AG10803 (cell line): ENCODE measurements at regions not wholly inside any gene's neighbourhood (a gene's known extent, or its start where the extent isn't known, plus 50 kb on each side); places are given as distances from the start of the nearest gene placed in this dataset.

ENCODE experiments used
- DNase-seq: peaks from one replicate; pipeline ENCODE4 v3.0.0; 2010; ENCODE audit warnings: low read depth
- H3K4me3 ChIP-seq: 2 replicates; pipeline ENCODE4 v1.5.1; 2011; ENCODE audit warnings: mild to moderate bottlenecking, low read length, control low read depth
- TF ChIP-seq, protein P1 (sequence below): conservative IDR thresholded peaks from 2 replicates; pipeline ENCODE4 v1.5.1; 2011; ENCODE audit warnings: mild to moderate bottlenecking, low read length, control low read depth, inconsistent platforms

DNA sequence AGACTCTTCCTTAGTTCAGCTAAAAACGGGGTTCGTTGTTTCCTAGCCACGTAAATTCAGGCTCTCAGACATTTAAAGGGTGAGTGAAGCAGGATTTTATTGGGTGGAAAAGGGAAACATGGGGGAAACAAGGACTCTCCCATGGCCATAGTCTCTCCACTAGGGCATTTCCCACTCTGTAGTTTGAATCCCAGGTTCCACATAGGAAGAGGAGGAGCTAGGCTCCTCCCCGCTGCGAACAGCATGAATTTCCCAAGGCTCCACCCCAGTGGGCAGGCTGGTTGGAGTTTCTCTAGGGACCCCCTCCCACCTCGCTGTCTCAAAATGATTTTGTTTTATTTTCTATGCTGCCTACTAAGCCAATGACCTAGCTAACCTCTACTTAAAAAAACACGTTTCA, 2170.8 kb upstream of the PCDH20 start:
- DNase-seq, result no peak
- TF ChIP-seq, protein P1, sequence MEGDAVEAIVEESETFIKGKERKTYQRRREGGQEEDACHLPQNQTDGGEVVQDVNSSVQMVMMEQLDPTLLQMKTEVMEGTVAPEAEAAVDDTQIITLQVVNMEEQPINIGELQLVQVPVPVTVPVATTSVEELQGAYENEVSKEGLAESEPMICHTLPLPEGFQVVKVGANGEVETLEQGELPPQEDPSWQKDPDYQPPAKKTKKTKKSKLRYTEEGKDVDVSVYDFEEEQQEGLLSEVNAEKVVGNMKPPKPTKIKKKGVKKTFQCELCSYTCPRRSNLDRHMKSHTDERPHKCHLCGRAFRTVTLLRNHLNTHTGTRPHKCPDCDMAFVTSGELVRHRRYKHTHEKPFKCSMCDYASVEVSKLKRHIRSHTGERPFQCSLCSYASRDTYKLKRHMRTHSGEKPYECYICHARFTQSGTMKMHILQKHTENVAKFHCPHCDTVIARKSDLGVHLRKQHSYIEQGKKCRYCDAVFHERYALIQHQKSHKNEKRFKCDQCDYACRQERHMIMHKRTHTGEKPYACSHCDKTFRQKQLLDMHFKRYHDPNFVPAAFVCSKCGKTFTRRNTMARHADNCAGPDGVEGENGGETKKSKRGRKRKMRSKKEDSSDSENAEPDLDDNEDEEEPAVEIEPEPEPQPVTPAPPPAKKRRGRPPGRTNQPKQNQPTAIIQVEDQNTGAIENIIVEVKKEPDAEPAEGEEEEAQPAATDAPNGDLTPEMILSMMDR, result no peak
- no peak overlapping the region for H3K4me3 ChIP-seq

DNA sequence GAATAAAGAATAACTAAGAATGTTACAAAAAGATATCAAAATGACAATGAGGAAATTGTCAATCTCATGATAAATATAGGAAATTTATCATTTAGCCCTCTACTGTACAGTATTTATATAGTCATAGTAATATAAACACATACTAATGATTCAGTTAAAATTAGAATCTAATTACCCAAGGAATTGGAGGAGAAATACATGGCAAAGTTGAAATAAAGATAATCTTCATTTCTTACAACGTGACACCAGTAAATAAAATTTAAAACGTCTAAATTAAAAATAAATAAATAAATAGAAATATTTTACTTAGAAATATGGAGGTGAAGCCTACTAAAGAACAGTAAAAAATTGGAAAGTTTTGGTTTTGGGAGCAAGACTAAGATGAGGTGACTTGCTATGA, 2163.1 kb upstream of the PCDH20 start:
- no peak for DNase-seq
- TF ChIP-seq, protein P1, result no peak
- H3K4me3 ChIP-seq, result no peak overlapping the region

DNA sequence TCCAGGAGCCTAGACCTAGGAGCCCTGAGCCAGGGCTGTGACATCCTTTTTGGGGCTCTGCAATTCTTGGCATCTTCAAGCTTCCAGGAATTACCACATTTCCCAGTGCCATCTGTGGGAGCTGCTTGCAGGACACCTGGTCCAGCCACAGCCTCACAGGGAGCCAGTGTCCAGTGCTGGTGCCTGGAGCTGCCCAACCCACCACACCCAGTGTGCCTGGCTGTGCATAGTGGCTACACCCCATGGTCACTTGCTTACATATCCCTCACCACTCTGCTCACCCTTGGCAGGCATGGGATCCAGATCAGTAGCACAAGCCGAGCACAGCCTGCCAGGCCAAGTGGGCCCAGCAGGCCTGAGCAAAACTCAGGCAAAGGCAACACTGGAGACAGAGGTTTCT, 2151.4 kb upstream of the PCDH20 start:
- TF ChIP-seq, protein P1, result no peak
- DNase-seq, result no peak
- no peak overlapping the region for H3K4me3 ChIP-seq

DNA sequence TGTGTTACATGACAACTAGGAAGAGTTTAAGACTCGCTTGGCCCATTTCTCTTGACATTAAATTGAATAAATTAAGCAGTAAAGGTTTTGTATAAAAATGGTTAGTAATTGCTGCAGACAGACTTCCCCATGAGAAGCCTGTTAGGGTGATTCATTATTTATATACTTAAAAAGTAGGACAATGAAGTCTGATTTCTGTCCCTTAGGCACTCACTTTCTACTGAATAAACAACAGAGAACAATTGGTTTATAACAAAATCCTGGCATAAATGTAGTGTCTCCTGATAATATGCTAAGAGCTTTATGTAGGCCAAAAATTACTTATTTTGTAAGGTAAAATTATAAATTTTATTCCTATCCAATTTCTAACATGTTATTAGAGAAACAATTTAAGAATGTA, 2138.5 kb upstream of the PCDH20 start:
- TF ChIP-seq, protein P1, result no peak
- no peak overlapping the region for H3K4me3 ChIP-seq

DNA sequence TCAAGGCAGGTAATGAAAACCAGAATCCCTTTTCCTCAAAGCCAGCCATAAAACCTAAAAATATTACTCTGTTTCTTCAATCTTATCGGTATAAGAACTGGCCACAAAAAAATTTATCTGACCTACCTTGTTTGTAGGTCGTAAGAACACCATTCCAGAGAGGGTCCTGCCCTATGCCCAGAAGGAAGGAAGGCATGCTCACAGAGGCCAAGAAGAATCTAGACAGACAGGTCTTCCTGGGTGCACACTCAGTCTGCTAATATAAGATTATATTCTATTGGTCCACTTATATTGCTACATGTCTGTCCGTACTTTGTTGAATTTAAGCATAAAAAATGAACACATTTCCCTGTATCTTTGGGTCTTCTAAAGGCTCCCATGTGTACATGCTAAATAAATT, 2136.1 kb upstream of the PCDH20 start:
- TF ChIP-seq, protein P1, result no peak
- no peak for DNase-seq
- H3K4me3 ChIP-seq, result no peak overlapping the region

More for the DNA sequence above, 2138.5 kb upstream of the PCDH20 start:
- no peak for DNase-seq

DNA sequence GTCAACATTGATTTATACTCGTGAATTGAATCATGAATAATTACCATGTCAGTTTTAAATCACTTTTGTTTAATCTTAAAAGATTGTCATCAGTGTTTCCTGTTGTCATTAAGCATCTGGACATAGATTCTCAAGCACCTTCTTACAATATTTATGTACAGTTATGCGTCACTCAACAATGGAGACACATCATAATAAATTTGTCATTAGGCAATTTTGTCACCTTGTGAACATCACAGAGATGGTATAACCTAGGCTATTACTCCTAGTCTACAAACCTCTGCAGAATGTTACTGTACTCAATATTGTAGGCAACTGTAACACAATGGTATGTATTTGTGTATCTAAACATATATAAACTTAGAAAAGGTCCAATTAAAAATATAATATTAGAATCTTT, 2130.9 kb upstream of the PCDH20 start:
- TF ChIP-seq, protein P1, result no peak
- DNase-seq, result no peak
- no peak overlapping the region for H3K4me3 ChIP-seq

DNA sequence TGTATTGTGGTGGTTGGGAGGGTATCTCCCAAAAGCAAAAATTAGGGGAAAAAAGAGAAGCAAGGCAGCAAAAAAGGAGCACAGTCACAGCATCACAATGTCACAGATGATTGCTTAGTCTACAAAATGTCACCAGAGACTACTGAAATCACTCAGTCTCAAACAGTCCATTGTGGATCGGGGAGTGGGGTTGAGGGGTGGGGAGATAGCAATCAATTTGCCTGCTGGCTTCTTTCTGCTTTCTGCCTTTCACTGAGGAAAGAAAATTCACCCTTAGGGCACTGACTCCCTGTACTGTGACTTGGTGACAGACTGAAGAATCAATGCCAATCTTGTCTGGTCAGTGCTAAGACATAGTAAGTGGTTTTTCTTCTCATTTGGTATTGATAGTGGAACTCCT, 2127.1 kb upstream of the PCDH20 start:
- H3K4me3 ChIP-seq, result no peak overlapping the region
- TF ChIP-seq, protein P1, result no peak
- no peak for DNase-seq
